ENCODE measurements at regions not wholly inside any gene's neighbourhood (a gene's known extent, or its start where the extent isn't known, plus 50 kb on each side); places are given as distances from the start of the nearest gene placed in this dataset.

- TF ChIP-seq CTCF (IDR thresholded peaks at IDR 0.05), result no peak
- no peak for TF ChIP-seq EZH2 (IDR thresholded peaks at IDR 0.05; ENCODE audit: borderline replicate concordance, insufficient read depth, low read depth, low read length, poor library complexity, severe bottlenecking)
Observed at GRCh38 chr2:67201521-67201920, 195.6 kb upstream of the ETAA1 start.
